Keratinocyte (primary cell): ENCODE measurements at regions not wholly inside any gene's neighbourhood (a gene's known extent, or its start where the extent isn't known, plus 50 kb on each side); places are given as distances from the start of the nearest gene placed in this dataset.

ENCODE experiments used
- CTCF ChIP-seq, 3 experiments: IDR thresholded peaks in 1 of 3; conservative IDR thresholded peaks in 1 of 3; optimal IDR thresholded peaks in 1 of 3; 2 replicates in 2 of 3; 3 replicates in 1 of 3; pipeline versions ENCODE3 to v1.5.1; 2011; ENCODE audit warnings: low read length in 3 of 3, mild to moderate bottlenecking in 3 of 3, moderate library complexity in 2 of 3, control low read depth in 1 of 3, inconsistent platforms in 1 of 3; ENCODE audit not compliant: insufficient read depth in 2 of 3; ENCODE audit errors: extremely low read depth in 1 of 3
- EZH2 ChIP-seq: IDR thresholded peaks from one replicate; pipeline ENCODE4 v1.6.1; 2012; ENCODE audit warnings: inconsistent platforms, mild to moderate bottlenecking, low read length, moderate library complexity

DNA sequence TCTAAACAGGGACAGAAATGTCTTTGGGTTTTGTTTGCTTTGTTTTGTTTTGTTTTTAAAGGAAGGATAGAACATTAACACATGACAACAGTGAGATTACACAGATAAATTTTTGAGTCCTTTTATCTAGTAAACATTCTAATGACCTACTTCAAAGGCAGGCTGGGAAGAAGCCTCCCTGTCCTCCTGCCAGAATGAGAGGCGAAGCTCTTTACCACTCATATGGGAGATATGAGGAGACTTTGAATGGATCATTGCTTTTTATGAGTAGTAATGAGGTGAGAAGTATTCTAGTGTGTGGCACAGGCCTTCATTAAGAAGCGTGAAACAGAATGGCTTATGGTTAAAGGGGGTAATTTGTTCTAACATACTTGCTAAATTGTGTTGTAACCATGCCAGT lies 172.0 kb downstream of the FBXO8 start:
- TF ChIP-seq CTCF (optimal IDR thresholded peaks at IDR 0.05 in 1 of 3, IDR thresholded peaks at IDR 0.05 in 1 of 3, conservative IDR thresholded peaks at IDR 0.05 in 1 of 3; ENCODE audit: extremely low read depth in 1 of 3, insufficient read depth in 2 of 3, low read length in 3 of 3) (no peak), EZH2 (no peak)
